HEK293 (cell line): ENCODE measurements at regions not wholly inside any gene's neighbourhood (a gene's known extent, or its start where the extent isn't known, plus 50 kb on each side); places are given as distances from the start of the nearest gene placed in this dataset.

Source experiments
- CTCF ChIA-PET: fragments of 350-600 bp; formaldehyde crosslinking; extraction: SDS; loops from one replicate; lab custom pipeline; 2021; ENCODE audit warnings: antibody characterized with exemption; lab: Yijun Ruan, JAX
- POLR2A ChIA-PET: fragments of 300-600 bp; formaldehyde crosslinking; extraction: SDS; loops from one replicate; lab custom pipeline; 2020; ENCODE audit warnings: antibody characterized with exemption, inconsistent platforms; lab: Yijun Ruan, JAX
- H3K27ac ChIP-seq: fragments of 200-500 bp; sonication (Bioruptor generic); 2 replicates; pipeline ENCODE4 v1.5.1; 2014; ENCODE audit warnings: low read depth, low read length, control low read depth, inconsistent platforms; ENCODE audit errors: extremely low read depth
- H3K36me3 ChIP-seq, 2 experiments: fragments of 200-500 bp in 1 of 2; sonication (Bioruptor generic) in 1 of 2; 1 replicate in 1 of 2; 2 replicates in 1 of 2; pipeline ENCODE4 v1.5.1; 2014 to 2017; ENCODE audit warnings: inconsistent platforms in 2 of 2, low read length in 2 of 2; ENCODE audit not compliant: control insufficient read depth in 2 of 2, insufficient read depth in 1 of 2
- H3K4me1 ChIP-seq: fragments of 200-500 bp; sonication (Bioruptor generic); 2 replicates; pipeline ENCODE4 v1.5.1; 2014; ENCODE audit warnings: mild to moderate bottlenecking, low read length, inconsistent platforms; ENCODE audit not compliant: control insufficient read depth, insufficient read depth
- H3K4me3 ChIP-seq: 2 replicates; pipeline ENCODE4 v1.5.1; 2011; ENCODE audit warnings: low read depth, mild to moderate bottlenecking, control low read depth, low read length, moderate library complexity
- H3K9me3 ChIP-seq: fragments of 200-500 bp; sonication (Bioruptor generic); 2 replicates; pipeline ENCODE4 v1.5.1; 2014; ENCODE audit warnings: low read depth, low read length, inconsistent platforms; ENCODE audit not compliant: control insufficient read depth, insufficient read depth
- KLF9 ChIP-seq: fragments of 450-650 bp; formaldehyde crosslinking; IDR thresholded peaks from 2 replicates; pipeline ENCODE4 v1.5.1; 2016; ENCODE audit warnings: missing biosample characterization, missing genetic modification characterization, low read depth
- PRDM10 ChIP-seq: fragments of 450-650 bp; formaldehyde crosslinking; IDR thresholded peaks from 2 replicates; pipeline ENCODE4 v1.5.1; 2016; ENCODE audit warnings: missing biosample characterization, missing genetic modification characterization
- PRDM6 ChIP-seq: fragments of 450-650 bp; formaldehyde crosslinking; IDR thresholded peaks from 2 replicates; pipeline ENCODE4 v1.5.1; 2017; ENCODE audit warnings: missing biosample characterization, missing genetic modification characterization
- SCRT2 ChIP-seq: fragments of 450-650 bp; formaldehyde crosslinking; IDR thresholded peaks from 2 replicates; pipeline ENCODE4 v1.5.1; 2016; ENCODE audit warnings: missing biosample characterization, missing genetic modification characterization
- SP7 ChIP-seq: fragments of 450-650 bp; formaldehyde crosslinking; IDR thresholded peaks from 2 replicates; pipeline ENCODE4 v1.5.1; 2016; ENCODE audit warnings: missing biosample characterization, missing genetic modification characterization
- ZBTB44 ChIP-seq: fragments of 450-650 bp; IDR thresholded peaks from 2 replicates; pipeline ENCODE4 v1.5.1; 2018; ENCODE audit warnings: missing biosample characterization, mild to moderate bottlenecking, missing genetic modification characterization
- ZNF112 ChIP-seq: fragments of 450-650 bp; formaldehyde crosslinking; IDR thresholded peaks from 2 replicates; pipeline ENCODE4 v1.5.0; 2017; ENCODE audit warnings: missing biosample characterization, missing genetic modification characterization
- ZNF157 ChIP-seq: fragments of 450-650 bp; formaldehyde crosslinking; IDR thresholded peaks from 2 replicates; pipeline ENCODE4 v1.5.1; 2016; ENCODE audit warnings: missing biosample characterization, missing genetic modification characterization
- ZNF174 ChIP-seq: fragments of 450-650 bp; formaldehyde crosslinking; IDR thresholded peaks from 2 replicates; pipeline ENCODE4 v1.5.0; 2017; ENCODE audit warnings: missing biosample characterization, mild to moderate bottlenecking, missing genetic modification characterization
- ZNF175 ChIP-seq: fragments of 450-650 bp; formaldehyde crosslinking; IDR thresholded peaks from 2 replicates; pipeline ENCODE4 v1.5.1; 2016; ENCODE audit warnings: missing biosample characterization, missing genetic modification characterization
- ZNF2 ChIP-seq: fragments of 450-650 bp; formaldehyde crosslinking; IDR thresholded peaks from 2 replicates; pipeline ENCODE4 v1.5.1; 2016; ENCODE audit warnings: missing biosample characterization, missing genetic modification characterization
- ZNF239 ChIP-seq: fragments of 450-650 bp; formaldehyde crosslinking; IDR thresholded peaks from 2 replicates; pipeline ENCODE4 v1.5.1; 2016; ENCODE audit warnings: missing biosample characterization, missing genetic modification characterization
- ZNF24 ChIP-seq: fragments of 450-650 bp; formaldehyde crosslinking; IDR thresholded peaks from 2 replicates; pipeline ENCODE4 v1.5.1; 2016; ENCODE audit warnings: missing biosample characterization, missing genetic modification characterization
- ZNF311 ChIP-seq: fragments of 450-650 bp; formaldehyde crosslinking; IDR thresholded peaks from 2 replicates; pipeline ENCODE4 v1.5.1; 2017; ENCODE audit warnings: missing biosample characterization, missing genetic modification characterization, borderline replicate concordance
- ZNF350 ChIP-seq: fragments of 450-650 bp; formaldehyde crosslinking; IDR thresholded peaks from 2 replicates; pipeline ENCODE4 v1.5.0; 2017; ENCODE audit warnings: missing biosample characterization, mild to moderate bottlenecking, missing genetic modification characterization
- ZNF362 ChIP-seq: fragments of 450-650 bp; formaldehyde crosslinking; IDR thresholded peaks from 2 replicates; pipeline ENCODE4 v1.5.1; 2016; ENCODE audit warnings: missing biosample characterization, missing genetic modification characterization
- ZNF366 ChIP-seq: fragments of 450-650 bp; formaldehyde crosslinking; conservative IDR thresholded peaks from 2 replicates; pipeline ENCODE4 v1.5.1; 2016; ENCODE audit warnings: missing biosample characterization, missing genetic modification characterization
- ZNF391 ChIP-seq: fragments of 450-650 bp; formaldehyde crosslinking; IDR thresholded peaks from 2 replicates; pipeline ENCODE4 v1.5.1; 2016; ENCODE audit warnings: low read depth, missing biosample characterization, missing genetic modification characterization, borderline replicate concordance
- ZNF398 ChIP-seq: fragments of 450-650 bp; formaldehyde crosslinking; IDR thresholded peaks from 2 replicates; pipeline ENCODE4 v1.5.1; 2017; ENCODE audit warnings: missing biosample characterization, missing genetic modification characterization
- ZNF416 ChIP-seq: fragments of 450-650 bp; formaldehyde crosslinking; IDR thresholded peaks from 2 replicates; pipeline ENCODE4 v1.5.1; 2016; ENCODE audit warnings: missing biosample characterization, missing genetic modification characterization
- ZNF501 ChIP-seq: fragments of 450-650 bp; formaldehyde crosslinking; IDR thresholded peaks from 2 replicates; pipeline ENCODE4 v1.5.1; 2016; ENCODE audit warnings: missing biosample characterization, missing genetic modification characterization
- ZNF521 ChIP-seq: fragments of 450-650 bp; formaldehyde crosslinking; IDR thresholded peaks from 2 replicates; pipeline ENCODE4 v1.5.1; 2017; ENCODE audit warnings: missing biosample characterization, mild to moderate bottlenecking, missing genetic modification characterization
- ZNF530 ChIP-seq: fragments of 450-650 bp; formaldehyde crosslinking; IDR thresholded peaks from 2 replicates; pipeline ENCODE4 v1.5.1; 2016; ENCODE audit warnings: low read depth, missing biosample characterization, missing genetic modification characterization
- ZNF548 ChIP-seq: fragments of 450-650 bp; formaldehyde crosslinking; IDR thresholded peaks from 2 replicates; pipeline ENCODE4 v1.5.1; 2016; ENCODE audit warnings: missing biosample characterization, missing genetic modification characterization
- ZNF792 ChIP-seq: fragments of 450-650 bp; formaldehyde crosslinking; IDR thresholded peaks from 2 replicates; pipeline ENCODE4 v1.5.1; 2016; ENCODE audit warnings: missing biosample characterization, missing genetic modification characterization

- no peaks in the 10 kb centered on the region for H3K4me1 ChIP-seq
- no peak for TF ChIP-seq ZNF350 (tag by site-specific recombination)
- TF ChIP-seq SP7: no peak
- TF ChIP-seq PRDM6 (tag by site-specific recombination): no peak
- no peak for TF ChIP-seq ZNF521 (tag by site-specific recombination)
- no peak for TF ChIP-seq ZNF530
- TF ChIP-seq ZNF792 (tag by site-specific recombination): no peak
- no peak for TF ChIP-seq ZNF157 (tag by site-specific recombination)
- TF ChIP-seq ZNF174: no peak
- no peak for TF ChIP-seq ZNF391 (tag by site-specific recombination)
- TF ChIP-seq ZNF112 (tag by site-specific recombination): no peak
- TF ChIP-seq ZNF311 (tag by site-specific recombination): no peak
- no peak for TF ChIP-seq ZNF362
- TF ChIP-seq SCRT2 (tag by site-specific recombination): no peak
- TF ChIP-seq KLF9 (tag by site-specific recombination): no peak
- no peak for TF ChIP-seq ZNF398
- TF ChIP-seq ZNF366 (tag by site-specific recombination): no peak
- no peak for TF ChIP-seq PRDM10 (tag by site-specific recombination)
- TF ChIP-seq, all 188 proteins: peak for 0
- no peak overlapping the region for H3K4me3 ChIP-seq
- POLR2A ChIA-PET: no interaction called here
- CTCF ChIA-PET: no interaction called here
- H3K36me3 ChIP-seq: no peaks in the 10 kb centered on the region
- H3K9me3 ChIP-seq: no peaks in the 10 kb centered on the region
- H3K27ac ChIP-seq: no peak overlapping the region
Measured at GRCh38 chr3:44109771-44110361, 131.8 kb upstream of the TOPAZ1 start.

GRCh38 chr3:44110648-44111047, 131.0 kb upstream of the TOPAZ1 start:
- no peaks in the 10 kb centered on the region for H3K4me1 ChIP-seq
- ChIA-PET CTCF (no interaction called here), POLR2A (no interaction called here)
- H3K36me3 ChIP-seq: no peaks in the 10 kb centered on the region
- H3K4me3 ChIP-seq: no peak overlapping the region
- H3K27ac ChIP-seq: no peak overlapping the region
- H3K9me3 ChIP-seq: no peaks in the 10 kb centered on the region
- TF ChIP-seq ZNF416 (tag by site-specific recombination) (no peak), ZNF548 (no peak), ZNF239 (tag by site-specific recombination) (no peak), ZNF398 (no peak), ZBTB44 (tag by site-specific recombination) (no peak), ZNF24 (tag by site-specific recombination) (no peak), ZNF501 (tag by site-specific recombination) (no peak), ZNF2 (tag by site-specific recombination) (no peak), ZNF175 (tag by site-specific recombination) (no peak)
